K562 (cell line): ENCODE measurements at regions not wholly inside any gene's neighbourhood (a gene's known extent, or its start where the extent isn't known, plus 50 kb on each side); places are given as distances from the start of the nearest gene placed in this dataset.

Experiments used
- ATAC-seq: fragments of 200-7000 bp; cut with Tn5 transposase; 3 replicates; pipeline ENCODE4 v1.9.1; 2020; ENCODE audit warnings: moderate library complexity
- BruUV-seq: library from RNA; stranded (reverse); fragments of 400-500 nt; replicated peaks from 2 replicates; lab custom pipeline; 2021; lab: Mats Ljungman, UMichigan
- CTCF ChIA-PET: fragments of 300-600 bp; formaldehyde crosslinking; extraction: SDS; loops from one replicate; lab custom pipeline; 2021; ENCODE audit warnings: low intra/inter-chr PET ratio; lab: Yijun Ruan, JAX
- POLR2A ChIA-PET: fragments of 300-600, 350-650 bp; sonication (Branson Sonifier 250); formaldehyde crosslinking; extraction: SDS; loops from one replicate; lab custom pipeline; 2021; ENCODE audit warnings: antibody characterized with exemption, inconsistent platforms; lab: Yijun Ruan, JAX
- DNase-seq, 4 experiments: peaks; one replicate each; pipeline versions ENCODE4 v3.0.0 to v3.0.0-alpha.2; 2011 to 2018; ENCODE audit warnings: low spot score in 3 of 4, mixed read lengths in 3 of 4; ENCODE audit errors: extremely low read depth in 1 of 4
- FAIRE-seq: peaks from 2 replicates; lab custom pipeline; 2011; peaks lifted over from hg19 to GRCh38; lab: Jason Lieb, UNC
- H2AFZ ChIP-seq: 2 replicates; pipeline ENCODE4 v1.6.0; 2011; ENCODE audit warnings: low read depth, low read length, control low read depth, inconsistent platforms
- H3K27ac ChIP-seq: fragments of 200-600 bp; 3 replicates; pipeline ENCODE4 v1.8.0; 2011; ENCODE audit warnings: low read depth, mild to moderate bottlenecking, control low read depth, inconsistent platforms, low read length, moderate library complexity, mixed read lengths; ENCODE audit errors: extremely low read depth
- H3K27me3 ChIP-seq, 2 experiments: fragments of 300-600 bp in 1 of 2; 2 replicates in 1 of 2; 3 replicates in 1 of 2; pipeline versions ENCODE4 v1.6.0 to v1.8.0; 2011; ENCODE audit warnings: inconsistent platforms in 2 of 2, low read length in 2 of 2, mild to moderate bottlenecking in 1 of 2, mixed read lengths in 1 of 2, moderate library complexity in 1 of 2; ENCODE audit not compliant: control insufficient read depth in 2 of 2, insufficient read depth in 2 of 2
- H3K36me3 ChIP-seq: fragments of 300-600 bp; 3 replicates; pipeline ENCODE4 v1.8.0; 2011; ENCODE audit warnings: mild to moderate bottlenecking, low read length, inconsistent platforms; ENCODE audit not compliant: control insufficient read depth, insufficient read depth
- H3K4me1 ChIP-seq, 2 experiments: fragments of 200-600 bp in 1 of 2; replicated peaks in 1 of 2; 2 replicates in 1 of 2; 3 replicates in 1 of 2; pipeline versions ENCODE4 v1.5.1 to v1.8.0; 2011; ENCODE audit warnings: inconsistent platforms in 2 of 2, low read length in 2 of 2, mild to moderate bottlenecking in 1 of 2, mixed read lengths in 1 of 2, moderate library complexity in 1 of 2; ENCODE audit not compliant: control insufficient read depth in 2 of 2, insufficient read depth in 2 of 2
- H3K4me2 ChIP-seq: 2 replicates; pipeline ENCODE4 v1.6.1; 2011; ENCODE audit warnings: low read length, control low read depth, inconsistent platforms, mixed read lengths; ENCODE audit not compliant: insufficient read depth
- H3K4me3 ChIP-seq: fragments of 200-600 bp; sonication (generic), shearing (Covaris generic); 2 replicates; pipeline ENCODE4 v1.5.1; 2016; ENCODE audit warnings: control low read depth, inconsistent platforms
- H3K79me2 ChIP-seq: fragments of 200-600 bp; 3 replicates; pipeline ENCODE4 v1.8.0; 2011; ENCODE audit warnings: low read length, inconsistent platforms; ENCODE audit not compliant: control insufficient read depth, insufficient read depth
- H3K9ac ChIP-seq, 2 experiments: 2 replicates each; pipeline versions ENCODE4 v1.6.0 to v1.6.1; 2011; ENCODE audit warnings: low read depth in 2 of 2, low read length in 2 of 2, control low read depth in 1 of 2, inconsistent platforms in 1 of 2, mild to moderate bottlenecking in 1 of 2, mixed read lengths in 1 of 2; ENCODE audit not compliant: insufficient read depth in 1 of 2
- H3K9me1 ChIP-seq: one replicate; pipeline ENCODE4 v1.6.0; 2011; ENCODE audit warnings: inconsistent platforms, mild to moderate bottlenecking, low read length, moderate library complexity; ENCODE audit not compliant: control insufficient read depth, insufficient read depth
- H3K9me3 ChIP-seq: replicated peaks from 2 replicates; pipeline ENCODE4 v1.5.1; 2011; ENCODE audit warnings: low read depth, low read length, inconsistent platforms; ENCODE audit not compliant: control insufficient read depth, insufficient read depth
- H4K20me1 ChIP-seq: replicated peaks from 2 replicates; pipeline ENCODE4 v1.6.1; 2011; ENCODE audit warnings: low read length, inconsistent platforms, mixed read lengths; ENCODE audit not compliant: control insufficient read depth, insufficient read depth
- CBX2 ChIP-seq: fragments of 200-600 bp; sonication (generic); IDR thresholded peaks from one replicate; pipeline ENCODE4 v1.6.1; 2012; ENCODE audit warnings: mild to moderate bottlenecking, low read length, inconsistent platforms; ENCODE audit not compliant: insufficient read depth, poor library complexity, severe bottlenecking
- CGGBP1 ChIP-seq: fragments of 250-450 bp; sonication (Bioruptor Pico); IDR thresholded peaks from 2 replicates; pipeline ENCODE4 v1.9.0; 2021; ENCODE audit warnings: mild to moderate bottlenecking
- CXXC5 ChIP-seq: fragments of 250-450 bp; sonication (Bioruptor Pico); IDR thresholded peaks from 2 replicates; pipeline ENCODE4 v1.8.0; 2022; ENCODE audit warnings: inconsistent platforms, mild to moderate bottlenecking, moderate library complexity
- EHMT2 ChIP-seq: fragments of 450-650 bp; IDR thresholded peaks from 2 replicates; pipeline ENCODE4 v1.6.1; 2018; ENCODE audit warnings: antibody characterized with exemption
- NR4A1 ChIP-seq, 2 experiments: fragments of 250-450 bp in 1 of 2; fragments of 450-650 bp in 1 of 2; sonication (Bioruptor Pico) in 1 of 2; IDR thresholded peaks; 2 replicates each; pipeline versions ENCODE4 v1.4.0 to v1.6.1; 2016 to 2020; ENCODE audit warnings: mild to moderate bottlenecking in 2 of 2, missing compliant biosample characterization in 1 of 2, missing genetic modification characterization in 1 of 2, moderate library complexity in 1 of 2
- POLR3A ChIP-seq: IDR thresholded peaks from 2 replicates; pipeline ENCODE4 v1.6.1; 2011; ENCODE audit warnings: borderline replicate concordance, mild to moderate bottlenecking, moderate library complexity; ENCODE audit not compliant: insufficient read length, insufficient read depth; ENCODE audit errors: extremely low read depth
- PYGO2 ChIP-seq: fragments of 450-650 bp; IDR thresholded peaks from 2 replicates; pipeline ENCODE4 v1.6.1; 2016; ENCODE audit warnings: mild to moderate bottlenecking, missing genetic modification characterization, moderate library complexity, missing compliant biosample characterization
- RNF219 ChIP-seq: fragments of 250-450 bp; sonication (Bioruptor Pico); IDR thresholded peaks from 2 replicates; pipeline ENCODE4 v1.5.0; 2022; ENCODE audit warnings: mild to moderate bottlenecking
- SREBF1 ChIP-seq: fragments of 150-350 bp; IDR thresholded peaks from 2 replicates; pipeline ENCODE4 v1.6.1; 2014; ENCODE audit warnings: antibody characterized with exemption, low read depth, low read length, borderline replicate concordance
- STAT6 ChIP-seq: sonication (generic); formaldehyde crosslinking; IDR thresholded peaks from 2 replicates; pipeline ENCODE4 v1.8.1; 2023; ENCODE audit warnings: mild to moderate bottlenecking, missing genetic modification reagents
- ZNF551 ChIP-seq: fragments of 250-450 bp; sonication (Bioruptor Pico); IDR thresholded peaks from 2 replicates; pipeline ENCODE4 v1.5.0; 2021; ENCODE audit warnings: mild to moderate bottlenecking, moderate library complexity
- ZNF639 ChIP-seq, 2 experiments: fragments of 200-800 bp in 1 of 2; sonication (Bioruptor generic) in 1 of 2; sonication (generic) in 1 of 2; formaldehyde crosslinking in 1 of 2; IDR thresholded peaks in 1 of 2; conservative IDR thresholded peaks in 1 of 2; 2 replicates each; pipeline versions ENCODE4 v1.5.0 to v1.6.1; 2016 to 2020; ENCODE audit warnings: missing compliant biosample characterization in 1 of 2, missing genetic modification characterization in 1 of 2, missing genetic modification reagents in 1 of 2
- WGBS: fragments of 100-300 bp; shearing (Covaris generic); methylation state at CpG from one replicate; pipeline ENCODE4 v1.1.6; 2016; ENCODE audit warnings: low coverage, mixed read lengths; ENCODE audit not compliant: insufficient coverage; ENCODE audit errors: missing lambda C conversion rate; 5-methylcytosine and 5-hydroxymethylcytosine counted together
- in situ Hi-C: fragments of 300-500 bp; cut with MboI; formaldehyde crosslinking; loops from 4 replicates; pipeline ENCODE4 v1.15.0; 2018; ENCODE audit warnings: inconsistent platforms, mixed read lengths
- intact Hi-C: fragments of 100-400 bp; cut with micrococcal nuclease; formaldehyde crosslinking; loops from 2 replicates; pipeline ENCODE4 v1.14.2; 2022

GRCh38 chr15:26439681-26440080 is 333.2 kb downstream of the GABRB3 start:
- DNase-seq, result no peak
- H3K9ac ChIP-seq, result no peak overlapping the region
- no peak for TF ChIP-seq ZNF639 (CRISPR knock-in tag; conservative IDR thresholded peaks at IDR 0.05 in 1 of 2, IDR thresholded peaks at IDR 0.05 in 1 of 2)
- no peak for TF ChIP-seq CXXC5 (CRISPR knock-in tag)
- no peak for TF ChIP-seq CGGBP1 (CRISPR knock-in tag)
- no peak for TF ChIP-seq ZNF551 (CRISPR knock-in tag)
- TF ChIP-seq NR4A1 (CRISPR knock-in tag; IDR thresholded peaks at IDR 0.05), result no peak
- TF ChIP-seq NR4A1 (tag; IDR thresholded peaks at IDR 0.05), result no peak
- TF ChIP-seq EHMT2, result no peak
- no peak for TF ChIP-seq PYGO2 (tag)
- TF ChIP-seq CBX2, result no peak
- TF ChIP-seq RNF219 (CRISPR knock-in tag), result no peak
- no peak for TF ChIP-seq POLR3A
- no peak for TF ChIP-seq STAT6
- no peak for TF ChIP-seq SREBF1

More at GRCh38 chr15:26439681-26440080, 333.2 kb downstream of the GABRB3 start:
- no peak overlapping the region for H3K27ac ChIP-seq
- no peaks in the 10 kb centered on the region for H3K9me3 ChIP-seq
- BruUV-seq, result no TSS peak
- H3K4me1 ChIP-seq, result no peaks in the 10 kb centered on the region
- intact Hi-C loops (loop anchor here (10.0 kb wide), 1 partner anchor 55 kb away; no protein-coding TSS in a partner anchor), in situ Hi-C loops (no loop called here)
- ChIA-PET CTCF (no interaction called here), POLR2A (no interaction called here)
- no peaks in the 10 kb centered on the region for H3K9me1 ChIP-seq
- H3K27me3 ChIP-seq, result no peaks in the 10 kb centered on the region
- H4K20me1 ChIP-seq, result no peaks in the 10 kb centered on the region
- H3K36me3 ChIP-seq, result no peaks in the 10 kb centered on the region
- 0% methylated on average over 3 of the region's 3 CpGs for WGBS
- no peak overlapping the region for H2AFZ ChIP-seq
- no peak for FAIRE-seq
- H3K79me2 ChIP-seq, result no peaks in the 10 kb centered on the region
- ATAC-seq, result no peak
- H3K4me3 ChIP-seq, result no peak overlapping the region
- no peak overlapping the region for H3K4me2 ChIP-seq
